Urothelium cell line (cell line): ENCODE measurements at regions not wholly inside any gene's neighbourhood (a gene's known extent, or its start where the extent isn't known, plus 50 kb on each side); places are given as distances from the start of the nearest gene placed in this dataset.
A peak's percentile ranks its signal among the peaks of the same experiment; 100 is the strongest.

Experiments
- DNase-seq: peaks from one replicate; pipeline ENCODE4 v3.0.0; 2011; ENCODE audit warnings: low spot score, mixed read lengths
- FAIRE-seq: peaks from 2 replicates; lab custom pipeline; 2011; peaks lifted over from hg19 to GRCh38; lab: Jason Lieb, UNC

GRCh38 chr4:145299380-145300076 is 119.1 kb upstream of the OTUD4 start:
- FAIRE-seq (no peak), DNase-seq (peak; percentile 71)

GRCh38 chr4:145298885-145299284 is 118.5 kb upstream of the OTUD4 start:
- FAIRE-seq (no peak), DNase-seq (no peak)

GRCh38 chr4:145297556-145297955 is 117.2 kb upstream of the OTUD4 start:
- FAIRE-seq (no peak), DNase-seq (no peak)

GRCh38 chr4:145295547-145295946 is 115.2 kb upstream of the OTUD4 start:
- DNase-seq (no peak), FAIRE-seq (no peak)

GRCh38 chr4:145295122-145295521 is 114.7 kb upstream of the OTUD4 start:
- DNase-seq, result no peak
- FAIRE-seq, result no peak

GRCh38 chr4:145293658-145294057 is 113.3 kb upstream of the OTUD4 start:
- no peak for DNase-seq
- no peak for FAIRE-seq

GRCh38 chr4:145290955-145291354 is 110.6 kb upstream of the OTUD4 start:
- DNase-seq (no peak), FAIRE-seq (no peak)

GRCh38 chr4:145289403-145290076 is 109.2 kb upstream of the OTUD4 start:
- FAIRE-seq (no peak), DNase-seq (no peak)

- FAIRE-seq, result no peak
- DNase-seq, result no peak
Observed at GRCh38 chr4:145287351-145287750, 107.0 kb upstream of the OTUD4 start.

- peak; percentile 73 for DNase-seq
- no peak for FAIRE-seq
Observed at GRCh38 chr4:145285928-145286327, 105.5 kb upstream of the OTUD4 start.

- FAIRE-seq (no peak), DNase-seq (no peak)
Observed at GRCh38 chr4:145283909-145284308, 103.5 kb upstream of the OTUD4 start.

GRCh38 chr4:145281951-145282350 is 101.6 kb upstream of the OTUD4 start:
- DNase-seq (no peak), FAIRE-seq (no peak)

GRCh38 chr4:145281224-145281623 is 100.8 kb upstream of the OTUD4 start:
- DNase-seq (no peak), FAIRE-seq (no peak)

- FAIRE-seq (no peak), DNase-seq (no peak)
Observed at GRCh38 chr4:145280541-145280940, 100.2 kb upstream of the OTUD4 start.

GRCh38 chr4:145279122-145279960 is 99.0 kb upstream of the OTUD4 start:
- no peak for DNase-seq
- FAIRE-seq, result no peak

GRCh38 chr4:145278341-145279121 is 98.1 kb upstream of the OTUD4 start:
- no peak for DNase-seq
- FAIRE-seq, result no peak

GRCh38 chr4:145277011-145277410 is 96.6 kb upstream of the OTUD4 start:
- DNase-seq (no peak), FAIRE-seq (no peak)

GRCh38 chr4:145276050-145276449 is 95.7 kb upstream of the OTUD4 start:
- DNase-seq (no peak), FAIRE-seq (no peak)

- no peak for DNase-seq
- FAIRE-seq, result no peak
Observed at GRCh38 chr4:145271194-145271593, 90.8 kb upstream of the OTUD4 start.

- DNase-seq, result no peak
Observed at GRCh38 chr4:145266881-145267280, 86.5 kb upstream of the OTUD4 start.

GRCh38 chr4:145260091-145260490 is 79.7 kb upstream of the OTUD4 start:
- no peak for DNase-seq
- FAIRE-seq, result no peak

More at GRCh38 chr4:145266881-145267280, 86.5 kb upstream of the OTUD4 start:
- FAIRE-seq, result no peak
